ENCODE measurements at regions not wholly inside any gene's neighbourhood (a gene's known extent, or its start where the extent isn't known, plus 50 kb on each side); places are given as distances from the start of the nearest gene placed in this dataset.
"Not testable (repeated sequence)": the region's sequence is repeated elsewhere in the genome, so short reads cannot be mapped to it uniquely, and the experiment has no call there.

- not testable (repeated sequence) for TF ChIP-seq CTCF, POLR2A, POLR2AphosphoS5 (IDR thresholded peaks at IDR 0.05)
These were observed 55.2 kb upstream of the ADAMTS2 start for GRCh38 chr5:179400435-179400834.

Measured in prostate gland (tissue), 2 donors.